GM21526 (cell line): ENCODE measurements at regions not wholly inside any gene's neighbourhood (a gene's known extent, or its start where the extent isn't known, plus 50 kb on each side); places are given as distances from the start of the nearest gene placed in this dataset.
"Not testable (repeated sequence)": the region's sequence is repeated elsewhere in the genome, so short reads cannot be mapped to it uniquely, and the experiment has no call there.

Experiments
- ATAC-seq: cut with Tn5 transposase; IDR thresholded peaks from one replicate; pipeline ENCODE4 v1.9.1; 2021; ENCODE audit warnings: moderate library complexity; ENCODE audit not compliant: unreplicated experiment, low FRiP score

- ATAC-seq, result no peak
Measured at GRCh38 chr5:135103575-135103853, 69.5 kb upstream of the PITX1 start.

- ATAC-seq, result no peak
Measured at GRCh38 chr5:135102716-135103574, 68.9 kb upstream of the PITX1 start.

- ATAC-seq, result no peak
Measured at GRCh38 chr5:135100431-135100830, 66.4 kb upstream of the PITX1 start.

GRCh38 chr5:135100011-135100410 lies 66.0 kb upstream of the PITX1 start:
- ATAC-seq, result no peak

GRCh38 chr5:135097390-135097789 lies 63.4 kb upstream of the PITX1 start:
- no peak for ATAC-seq

GRCh38 chr5:135095871-135096270 lies 61.8 kb upstream of the PITX1 start:
- ATAC-seq, result no peak

- no peak for ATAC-seq
Measured at GRCh38 chr5:135095052-135095715, 61.2 kb upstream of the PITX1 start.

GRCh38 chr5:135094339-135095051 lies 60.5 kb upstream of the PITX1 start:
- ATAC-seq, result no peak

- not testable (repeated sequence) for ATAC-seq
Measured at GRCh38 chr5:135093483-135093882, 59.5 kb upstream of the PITX1 start.

- ATAC-seq, result no peak
Measured at GRCh38 chr5:135092476-135092875, 58.4 kb upstream of the PITX1 start.

GRCh38 chr5:135091286-135091685 lies 57.3 kb upstream of the PITX1 start:
- ATAC-seq, result no peak

GRCh38 chr5:135089912-135090311 lies 55.9 kb upstream of the PITX1 start:
- no peak for ATAC-seq

- no peak for ATAC-seq
Measured at GRCh38 chr5:135088911-135089310, 54.9 kb upstream of the PITX1 start.

GRCh38 chr5:135087950-135088349 lies 53.9 kb upstream of the PITX1 start:
- no peak for ATAC-seq

GRCh38 chr5:135085936-135086725 lies 52.1 kb upstream of the PITX1 start:
- no peak for ATAC-seq

- no peak for ATAC-seq
Measured at GRCh38 chr5:135085133-135085935, 51.3 kb upstream of the PITX1 start.
